ENCODE measurements at regions not wholly inside any gene's neighbourhood (a gene's known extent, or its start where the extent isn't known, plus 50 kb on each side); places are given as distances from the start of the nearest gene placed in this dataset.
"Not testable (repeated sequence)": the region's sequence is repeated elsewhere in the genome, so short reads cannot be mapped to it uniquely, and the experiment has no call there.

DNA sequence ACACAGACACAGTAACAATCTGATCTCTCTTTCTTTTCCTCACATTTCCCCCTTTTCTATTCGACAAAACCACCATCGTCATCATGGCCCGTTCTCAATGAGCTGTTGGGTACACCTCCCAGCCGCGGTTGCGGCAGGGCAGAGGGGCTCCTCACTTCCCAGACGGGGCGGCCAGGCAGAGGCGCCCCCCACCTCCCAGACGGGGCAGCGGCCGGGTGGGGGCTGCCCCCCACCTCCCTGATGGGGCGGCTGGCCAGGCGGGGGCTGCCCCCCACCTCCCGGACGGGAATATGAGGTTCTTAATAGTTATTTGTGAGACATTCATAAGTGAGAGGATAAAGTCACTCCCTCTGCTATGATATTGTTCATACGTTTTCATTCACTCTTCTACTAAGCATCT lies 229.7 kb downstream of the CD109 start:
- DNase-seq; H3K4me1 ChIP-seq (ENCODE audit: control insufficient read depth in 3 of 3, insufficient read depth in 2 of 3, low read depth in 1 of 3, low read length in 2 of 3); FAIRE-seq; H3K36me3 ChIP-seq (ENCODE audit: control insufficient read depth in 3 of 3, insufficient read depth in 2 of 3, low read depth in 1 of 3, low read length in 3 of 3); H3K27ac ChIP-seq (ENCODE audit: low read depth in 1 of 3, low read length in 2 of 3); H3K27me3 ChIP-seq (ENCODE audit: control insufficient read depth in 3 of 3, insufficient read depth in 3 of 3, low read length in 3 of 3); H3K4me3 ChIP-seq (ENCODE audit: low read depth in 1 of 3, low read length in 3 of 3); H3K9me3 ChIP-seq (ENCODE audit: control insufficient read depth in 2 of 2, insufficient read depth in 1 of 2, low read depth in 1 of 2, low read length in 1 of 2): not testable (repeated sequence)
- WGBS, 3 donors, result 82 to 91% (median 89%) methylated on average over 17 of the region's 17 CpGs

- 58 to 88% (median 68%) methylated on average over 1 of the region's 1 CpG for WGBS, 3 donors
- no peak for FAIRE-seq
- no peaks in the 10 kb centered on the region for H3K36me3 ChIP-seq (ENCODE audit: control insufficient read depth in 3 of 3, insufficient read depth in 2 of 3, low read depth in 1 of 3, low read length in 3 of 3)
- peaks cover 0 to 5% of the 10 kb centered on the region in 2 donors for H3K9me3 ChIP-seq (ENCODE audit: control insufficient read depth in 2 of 2, insufficient read depth in 1 of 2, low read depth in 1 of 2, low read length in 1 of 2)
- no peak overlapping the region for H3K4me3 ChIP-seq (ENCODE audit: low read depth in 1 of 3, low read length in 3 of 3)
- no peaks in the 10 kb centered on the region for H3K27me3 ChIP-seq (ENCODE audit: control insufficient read depth in 3 of 3, insufficient read depth in 3 of 3, low read length in 3 of 3)
- H3K4me1 ChIP-seq (ENCODE audit: control insufficient read depth in 3 of 3, insufficient read depth in 2 of 3, low read depth in 1 of 3, low read length in 2 of 3), result no peaks in the 10 kb centered on the region
- H3K27ac ChIP-seq (ENCODE audit: low read depth in 1 of 3, low read length in 2 of 3), result no peak overlapping the region
- DNase-seq, result no peak
Measured at GRCh38 chr6:73923905-73924485, 228.0 kb downstream of the CD109 start.

GRCh38 chr6:73903155-73903554 lies 207.2 kb downstream of the CD109 start:
- Histone ChIP-seq H3K4me3 (ENCODE audit: low read depth in 1 of 3, low read length in 3 of 3) (no peak overlapping the region), H3K4me1 (ENCODE audit: control insufficient read depth in 3 of 3, insufficient read depth in 2 of 3, low read depth in 1 of 3, low read length in 2 of 3) (no peaks in the 10 kb centered on the region), H3K9me3 (ENCODE audit: control insufficient read depth in 2 of 2, insufficient read depth in 1 of 2, low read depth in 1 of 2, low read length in 1 of 2) (peaks cover 0 to 23% of the 10 kb centered on the region in 2 donors), H3K36me3 (ENCODE audit: control insufficient read depth in 3 of 3, insufficient read depth in 2 of 3, low read depth in 1 of 3, low read length in 3 of 3) (no peaks in the 10 kb centered on the region), H3K27ac (ENCODE audit: low read depth in 1 of 3, low read length in 2 of 3) (no peak overlapping the region), H3K27me3 (ENCODE audit: control insufficient read depth in 3 of 3, insufficient read depth in 3 of 3, low read length in 3 of 3) (no peaks in the 10 kb centered on the region)
- WGBS, 3 donors, result 89 to 92% (median 90%) methylated on average over 8 to 14 of the region's 14 CpGs
- DNase-seq (no peak), FAIRE-seq (no peak)

DNA sequence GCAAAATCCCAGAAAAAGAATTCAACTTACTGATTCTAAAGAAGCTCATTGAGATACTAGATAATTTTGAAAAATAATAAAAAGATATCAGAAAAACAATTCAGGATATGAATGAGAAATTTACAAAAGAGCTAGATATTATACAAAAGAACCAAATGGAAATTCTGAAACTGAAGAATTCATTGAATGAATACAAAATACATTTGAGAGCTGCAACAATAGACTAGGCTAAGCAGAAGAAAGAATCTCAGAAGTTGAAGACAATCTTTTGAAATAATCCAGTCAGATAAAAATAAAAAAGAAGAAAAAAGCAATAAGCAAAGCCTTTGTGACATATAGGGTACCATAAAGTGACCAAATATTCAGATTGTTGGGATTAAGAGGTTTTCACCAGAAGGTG lies 206.0 kb downstream of the CD109 start:
- H3K27ac ChIP-seq (ENCODE audit: low read depth in 1 of 3, low read length in 2 of 3), result no peak overlapping the region
- no peaks in the 10 kb centered on the region for H3K4me1 ChIP-seq (ENCODE audit: control insufficient read depth in 3 of 3, insufficient read depth in 2 of 3, low read depth in 1 of 3, low read length in 2 of 3)
- peaks cover 0 to 23% of the 10 kb centered on the region in 2 donors for H3K9me3 ChIP-seq (ENCODE audit: control insufficient read depth in 2 of 2, insufficient read depth in 1 of 2, low read depth in 1 of 2, low read length in 1 of 2)
- no peaks in the 10 kb centered on the region for H3K36me3 ChIP-seq (ENCODE audit: control insufficient read depth in 3 of 3, insufficient read depth in 2 of 3, low read depth in 1 of 3, low read length in 3 of 3)
- no peak overlapping the region for H3K4me3 ChIP-seq (ENCODE audit: low read depth in 1 of 3, low read length in 3 of 3)
- DNase-seq, result no peak
- no peaks in the 10 kb centered on the region for H3K27me3 ChIP-seq (ENCODE audit: control insufficient read depth in 3 of 3, insufficient read depth in 3 of 3, low read length in 3 of 3)
- FAIRE-seq, result no peak

DNA sequence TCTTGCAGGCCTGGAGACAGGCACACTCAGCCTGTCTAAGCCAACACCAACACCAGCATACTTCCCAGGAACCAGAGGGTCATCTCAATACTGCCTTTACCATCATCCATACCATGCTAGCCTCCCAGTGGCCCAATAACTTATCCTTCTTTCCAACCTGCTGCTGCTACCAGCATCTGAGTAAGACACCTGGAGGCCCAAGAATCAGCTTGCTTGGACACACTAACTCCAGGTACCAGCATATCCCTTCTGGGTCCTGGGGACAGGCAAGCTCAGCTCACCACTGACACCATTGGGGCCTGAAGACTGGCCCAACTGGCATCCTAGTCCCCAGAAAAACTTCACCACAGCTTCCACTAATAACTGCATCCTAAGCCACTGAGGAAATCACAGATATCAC lies 205.3 kb downstream of the CD109 start:
- H3K27me3 ChIP-seq (ENCODE audit: control insufficient read depth in 3 of 3, insufficient read depth in 3 of 3, low read length in 3 of 3), result no peaks in the 10 kb centered on the region
- H3K36me3 ChIP-seq (ENCODE audit: control insufficient read depth in 3 of 3, insufficient read depth in 2 of 3, low read depth in 1 of 3, low read length in 3 of 3), result no peaks in the 10 kb centered on the region
- no peaks in the 10 kb centered on the region for H3K4me1 ChIP-seq (ENCODE audit: control insufficient read depth in 3 of 3, insufficient read depth in 2 of 3, low read depth in 1 of 3, low read length in 2 of 3)
- peaks cover 0 to 23% of the 10 kb centered on the region in 2 donors for H3K9me3 ChIP-seq (ENCODE audit: control insufficient read depth in 2 of 2, insufficient read depth in 1 of 2, low read depth in 1 of 2, low read length in 1 of 2)
- no peak overlapping the region for H3K27ac ChIP-seq (ENCODE audit: low read depth in 1 of 3, low read length in 2 of 3)
- no peak overlapping the region for H3K4me3 ChIP-seq (ENCODE audit: low read depth in 1 of 3, low read length in 3 of 3)
- DNase-seq, result no peak
- no peak for FAIRE-seq

GRCh38 chr6:73898599-73898998 lies 202.6 kb downstream of the CD109 start:
- whole genome bisulfite sequencing, 3 donors, result 46 to 70% (median 51%) methylated on average over 3 of the region's 3 CpGs

GRCh38 chr6:73893696-73894095 lies 197.7 kb downstream of the CD109 start:
- Histone ChIP-seq H3K9me3 (ENCODE audit: control insufficient read depth in 2 of 2, insufficient read depth in 1 of 2, low read depth in 1 of 2, low read length in 1 of 2) (no peaks in the 10 kb centered on the region), H3K4me1 (ENCODE audit: control insufficient read depth in 3 of 3, insufficient read depth in 2 of 3, low read depth in 1 of 3, low read length in 2 of 3) (no peaks in the 10 kb centered on the region), H3K4me3 (ENCODE audit: low read depth in 1 of 3, low read length in 3 of 3) (no peak overlapping the region), H3K27me3 (ENCODE audit: control insufficient read depth in 3 of 3, insufficient read depth in 3 of 3, low read length in 3 of 3) (no peaks in the 10 kb centered on the region), H3K27ac (ENCODE audit: low read depth in 1 of 3, low read length in 2 of 3) (no peak overlapping the region), H3K36me3 (ENCODE audit: control insufficient read depth in 3 of 3, insufficient read depth in 2 of 3, low read depth in 1 of 3, low read length in 3 of 3) (no peaks in the 10 kb centered on the region)
- 66 to 75% (median 71%) methylated on average over 4 of the region's 4 CpGs for WGBS, 3 donors
- FAIRE-seq (no peak), DNase-seq (no peak)

More at GRCh38 chr6:73898599-73898998, 202.6 kb downstream of the CD109 start:
- no peaks in the 10 kb centered on the region for H3K4me1 ChIP-seq (ENCODE audit: control insufficient read depth in 3 of 3, insufficient read depth in 2 of 3, low read depth in 1 of 3, low read length in 2 of 3)
- H3K36me3 ChIP-seq (ENCODE audit: control insufficient read depth in 3 of 3, insufficient read depth in 2 of 3, low read depth in 1 of 3, low read length in 3 of 3), result no peaks in the 10 kb centered on the region
- H3K27ac ChIP-seq (ENCODE audit: low read depth in 1 of 3, low read length in 2 of 3), result no peak overlapping the region
- H3K4me3 ChIP-seq (ENCODE audit: low read depth in 1 of 3, low read length in 3 of 3), result no peak overlapping the region
- FAIRE-seq, result no peak
- peaks cover 0 to 21% of the 10 kb centered on the region in 2 donors for H3K9me3 ChIP-seq (ENCODE audit: control insufficient read depth in 2 of 2, insufficient read depth in 1 of 2, low read depth in 1 of 2, low read length in 1 of 2)
- H3K27me3 ChIP-seq (ENCODE audit: control insufficient read depth in 3 of 3, insufficient read depth in 3 of 3, low read length in 3 of 3), result no peaks in the 10 kb centered on the region
- DNase-seq, result no peak

GRCh38 chr6:73888050-73888449 lies 192.0 kb downstream of the CD109 start:
- Histone ChIP-seq H3K9me3 (ENCODE audit: control insufficient read depth in 2 of 2, insufficient read depth in 1 of 2, low read depth in 1 of 2, low read length in 1 of 2) (no peaks in the 10 kb centered on the region), H3K4me1 (ENCODE audit: control insufficient read depth in 3 of 3, insufficient read depth in 2 of 3, low read depth in 1 of 3, low read length in 2 of 3) (no peaks in the 10 kb centered on the region), H3K27ac (ENCODE audit: low read depth in 1 of 3, low read length in 2 of 3) (no peak overlapping the region), H3K36me3 (ENCODE audit: control insufficient read depth in 3 of 3, insufficient read depth in 2 of 3, low read depth in 1 of 3, low read length in 3 of 3) (no peaks in the 10 kb centered on the region), H3K27me3 (ENCODE audit: control insufficient read depth in 3 of 3, insufficient read depth in 3 of 3, low read length in 3 of 3) (no peaks in the 10 kb centered on the region), H3K4me3 (ENCODE audit: low read depth in 1 of 3, low read length in 3 of 3) (no peak overlapping the region)
- WGBS, 3 donors, result 83 to 89% methylated on average over 4 of the region's 4 CpGs; no CpG with 5 or more reads in 1 of the 3 donors
- no peak for FAIRE-seq
- DNase-seq, result no peak

DNA sequence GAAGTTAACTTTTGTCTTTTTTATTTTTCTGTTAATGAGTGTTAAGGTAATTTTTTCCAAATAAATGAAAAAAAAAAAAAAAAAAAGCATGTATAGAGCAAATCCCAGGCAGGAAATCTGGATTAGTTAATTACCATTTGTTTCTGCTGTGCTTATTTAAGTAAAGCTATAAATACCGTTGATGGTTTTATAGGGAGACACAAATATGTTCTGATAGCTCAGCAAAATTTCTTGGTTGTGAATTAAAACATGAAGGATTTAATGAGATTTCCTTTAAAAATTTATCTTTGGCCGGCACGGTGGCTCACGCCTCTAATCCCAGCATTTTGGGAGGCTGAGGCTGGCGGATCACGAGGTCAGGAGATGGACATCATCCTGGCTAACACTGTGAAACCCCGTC lies 189.4 kb downstream of the CD109 start:
- FAIRE-seq, result no peak
- H3K4me1 ChIP-seq (ENCODE audit: control insufficient read depth in 3 of 3, insufficient read depth in 2 of 3, low read depth in 1 of 3, low read length in 2 of 3), result no peaks in the 10 kb centered on the region
- no peak for DNase-seq
- H3K36me3 ChIP-seq (ENCODE audit: control insufficient read depth in 3 of 3, insufficient read depth in 2 of 3, low read depth in 1 of 3, low read length in 3 of 3), result no peaks in the 10 kb centered on the region
- no peak overlapping the region for H3K4me3 ChIP-seq (ENCODE audit: low read depth in 1 of 3, low read length in 3 of 3)
- 87 to 91% methylated on average over 7 of the region's 7 CpGs; no CpG with 5 or more reads in 1 of the 3 donors for WGBS, 3 donors
- H3K9me3 ChIP-seq (ENCODE audit: control insufficient read depth in 2 of 2, insufficient read depth in 1 of 2, low read depth in 1 of 2, low read length in 1 of 2), result no peaks in the 10 kb centered on the region
- no peaks in the 10 kb centered on the region for H3K27me3 ChIP-seq (ENCODE audit: control insufficient read depth in 3 of 3, insufficient read depth in 3 of 3, low read length in 3 of 3)
- H3K27ac ChIP-seq (ENCODE audit: low read depth in 1 of 3, low read length in 2 of 3), result no peak overlapping the region

Measured in small intestine (tissue), 7 donors.